ENCODE measurements at regions not wholly inside any gene's neighbourhood (a gene's known extent, or its start where the extent isn't known, plus 50 kb on each side); places are given as distances from the start of the nearest gene placed in this dataset.
A peak's percentile ranks its signal among the peaks of the same experiment; 100 is the strongest.

DNA sequence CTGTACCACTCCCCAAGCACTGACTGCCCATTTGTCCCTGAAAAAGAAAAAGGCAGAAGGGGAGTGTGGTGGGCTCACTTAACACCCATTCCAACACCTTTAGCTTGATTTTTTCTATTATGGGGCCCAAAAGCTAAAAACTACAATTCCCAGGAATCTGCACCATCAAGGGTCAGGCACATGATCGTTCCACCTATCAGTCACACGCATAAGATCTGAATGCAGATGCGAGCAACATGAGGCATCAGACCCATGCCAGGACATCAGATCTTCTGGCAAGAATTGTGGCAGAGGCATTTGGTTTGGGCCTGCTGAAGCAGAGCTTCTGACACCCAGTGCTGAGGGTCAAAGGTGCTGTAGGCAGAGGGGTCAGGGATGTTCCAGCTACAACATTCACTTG, 595.9 kb downstream of the BCOR start:
- TF ChIP-seq NCOA2 (IDR thresholded peaks at IDR 0.05; ENCODE audit: partially characterized antibody in 2 of 2) (no peak), NR2C1 (IDR thresholded peaks at IDR 0.05) (0 out of 2 replicates have a peak, but pooled peaks have one; percentile 28), NR2C1 (tag; IDR thresholded peaks at IDR 0.05) (peak; percentile 60)
- H3K79me2 ChIP-seq (ENCODE audit: control insufficient read depth, insufficient read depth, low read length): no peaks in the 10 kb centered on the region
- H3K9me1 ChIP-seq (ENCODE audit: control insufficient read depth, insufficient read depth, low read length): no peaks in the 10 kb centered on the region
- in situ Hi-C loops (cut with MboI) (no loop called here), intact Hi-C loops (cut with micrococcal nuclease) (no loop called here)
- H3K9me3 ChIP-seq (replicated peaks; ENCODE audit: control insufficient read depth, insufficient read depth, low read depth, low read length): no peaks in the 10 kb centered on the region
- H3K4me1 ChIP-seq (replicated peaks in 1 of 2; ENCODE audit: control insufficient read depth in 2 of 2, insufficient read depth in 2 of 2, low read length in 2 of 2): no peaks in the 10 kb centered on the region; a peak in 1 of 5 replicates
- DNase-seq (ENCODE audit: extremely low read depth in 1 of 4, low spot score in 3 of 4) (no peak), FAIRE-seq (no peak), ATAC-seq (no peak)
- H2AFZ ChIP-seq (ENCODE audit: low read depth, low read length): no peak overlapping the region
- H3K27me3 ChIP-seq (ENCODE audit: control insufficient read depth in 2 of 2, insufficient read depth in 2 of 2, low read length in 2 of 2): no peaks in the 10 kb centered on the region
- no peak overlapping the region for H3K9ac ChIP-seq (ENCODE audit: insufficient read depth in 1 of 2, low read depth in 2 of 2, low read length in 2 of 2)
- no peak overlapping the region for H3K4me2 ChIP-seq (ENCODE audit: insufficient read depth, low read length)
- H3K4me3 ChIP-seq: no peak overlapping the region
- WGBS (ENCODE audit: insufficient coverage, low coverage, missing lambda C conversion rate): 10% methylated on average over 2 of the region's 3 CpGs
- no peaks in the 10 kb centered on the region for H4K20me1 ChIP-seq (replicated peaks; ENCODE audit: control insufficient read depth, insufficient read depth, low read length)
- POLR2A ChIA-PET: no interaction called here
- CTCF ChIA-PET (ENCODE audit: low intra/inter-chr PET ratio): no interaction called here
- H3K36me3 ChIP-seq (ENCODE audit: control insufficient read depth, insufficient read depth, low read length): no peaks in the 10 kb centered on the region
- BruUV-seq (replicated peaks): no TSS peak
- no peak overlapping the region for H3K27ac ChIP-seq (ENCODE audit: extremely low read depth, low read depth, low read length)

GRCh38 chrX:39502486-39502885, 595.3 kb downstream of the BCOR start:
- no peaks in the 10 kb centered on the region for H3K9me1 ChIP-seq (ENCODE audit: control insufficient read depth, insufficient read depth, low read length)
- no peaks in the 10 kb centered on the region for H3K36me3 ChIP-seq (ENCODE audit: control insufficient read depth, insufficient read depth, low read length)
- 14% methylated on average over 3 of the region's 3 CpGs for WGBS (ENCODE audit: insufficient coverage, low coverage, missing lambda C conversion rate)
- no TSS peak for BruUV-seq (replicated peaks)
- no peak overlapping the region for H3K9ac ChIP-seq (ENCODE audit: insufficient read depth in 1 of 2, low read depth in 2 of 2, low read length in 2 of 2)
- no peaks in the 10 kb centered on the region for H3K9me3 ChIP-seq (replicated peaks; ENCODE audit: control insufficient read depth, insufficient read depth, low read depth, low read length)
- no peak overlapping the region for H3K4me3 ChIP-seq
- no peak overlapping the region for H3K27ac ChIP-seq (ENCODE audit: extremely low read depth, low read depth, low read length)
- H3K27me3 ChIP-seq (ENCODE audit: control insufficient read depth in 2 of 2, insufficient read depth in 2 of 2, low read length in 2 of 2): no peaks in the 10 kb centered on the region
- in situ Hi-C loops (cut with MboI): no loop called here
- no peak overlapping the region for H3K4me2 ChIP-seq (ENCODE audit: insufficient read depth, low read length)
- DNase-seq (ENCODE audit: extremely low read depth in 1 of 4, low spot score in 3 of 4) (no peak), FAIRE-seq (no peak), ATAC-seq (no peak)
- ChIA-PET CTCF (ENCODE audit: low intra/inter-chr PET ratio) (no interaction called here), POLR2A (no interaction called here)
- H3K79me2 ChIP-seq (ENCODE audit: control insufficient read depth, insufficient read depth, low read length): no peaks in the 10 kb centered on the region
- no peaks in the 10 kb centered on the region for H4K20me1 ChIP-seq (replicated peaks; ENCODE audit: control insufficient read depth, insufficient read depth, low read length)
- H3K4me1 ChIP-seq (replicated peaks in 1 of 2; ENCODE audit: control insufficient read depth in 2 of 2, insufficient read depth in 2 of 2, low read length in 2 of 2): no peaks in the 10 kb centered on the region; a peak in 1 of 5 replicates
- intact Hi-C loops (cut with micrococcal nuclease): no loop called here
- no peak overlapping the region for H2AFZ ChIP-seq (ENCODE audit: low read depth, low read length)
- TF ChIP-seq RUNX1 (IDR thresholded peaks at IDR 0.05; ENCODE audit: low read depth) (no peak), CBFB (CRISPR knock-in tag; IDR thresholded peaks at IDR 0.05) (no peak), IRF2 (CRISPR knock-in tag; IDR thresholded peaks at IDR 0.05) (no peak), HES1 (IDR thresholded peaks at IDR 0.05; ENCODE audit: low read depth) (no peak), ZNF561 (CRISPR knock-in tag; conservative IDR thresholded peaks at IDR 0.05) (no peak), ZFPM2 (CRISPR knock-in tag; IDR thresholded peaks at IDR 0.05) (no peak)
- TF ChIP-seq, protein P1, sequence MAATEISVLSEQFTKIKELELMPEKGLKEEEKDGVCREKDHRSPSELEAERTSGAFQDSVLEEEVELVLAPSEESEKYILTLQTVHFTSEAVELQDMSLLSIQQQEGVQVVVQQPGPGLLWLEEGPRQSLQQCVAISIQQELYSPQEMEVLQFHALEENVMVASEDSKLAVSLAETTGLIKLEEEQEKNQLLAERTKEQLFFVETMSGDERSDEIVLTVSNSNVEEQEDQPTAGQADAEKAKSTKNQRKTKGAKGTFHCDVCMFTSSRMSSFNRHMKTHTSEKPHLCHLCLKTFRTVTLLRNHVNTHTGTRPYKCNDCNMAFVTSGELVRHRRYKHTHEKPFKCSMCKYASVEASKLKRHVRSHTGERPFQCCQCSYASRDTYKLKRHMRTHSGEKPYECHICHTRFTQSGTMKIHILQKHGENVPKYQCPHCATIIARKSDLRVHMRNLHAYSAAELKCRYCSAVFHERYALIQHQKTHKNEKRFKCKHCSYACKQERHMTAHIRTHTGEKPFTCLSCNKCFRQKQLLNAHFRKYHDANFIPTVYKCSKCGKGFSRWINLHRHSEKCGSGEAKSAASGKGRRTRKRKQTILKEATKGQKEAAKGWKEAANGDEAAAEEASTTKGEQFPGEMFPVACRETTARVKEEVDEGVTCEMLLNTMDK (IDR thresholded peaks at IDR 0.05; ENCODE audit: borderline replicate concordance, insufficient read depth, low read depth, low read length, poor library complexity, severe bottlenecking): no peak
- TF ChIP-seq, protein P2, sequence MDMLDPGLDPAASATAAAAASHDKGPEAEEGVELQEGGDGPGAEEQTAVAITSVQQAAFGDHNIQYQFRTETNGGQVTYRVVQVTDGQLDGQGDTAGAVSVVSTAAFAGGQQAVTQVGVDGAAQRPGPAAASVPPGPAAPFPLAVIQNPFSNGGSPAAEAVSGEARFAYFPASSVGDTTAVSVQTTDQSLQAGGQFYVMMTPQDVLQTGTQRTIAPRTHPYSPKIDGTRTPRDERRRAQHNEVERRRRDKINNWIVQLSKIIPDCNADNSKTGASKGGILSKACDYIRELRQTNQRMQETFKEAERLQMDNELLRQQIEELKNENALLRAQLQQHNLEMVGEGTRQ (CRISPR knock-in tag; IDR thresholded peaks at IDR 0.05): no peak
- TF ChIP-seq, protein P3, sequence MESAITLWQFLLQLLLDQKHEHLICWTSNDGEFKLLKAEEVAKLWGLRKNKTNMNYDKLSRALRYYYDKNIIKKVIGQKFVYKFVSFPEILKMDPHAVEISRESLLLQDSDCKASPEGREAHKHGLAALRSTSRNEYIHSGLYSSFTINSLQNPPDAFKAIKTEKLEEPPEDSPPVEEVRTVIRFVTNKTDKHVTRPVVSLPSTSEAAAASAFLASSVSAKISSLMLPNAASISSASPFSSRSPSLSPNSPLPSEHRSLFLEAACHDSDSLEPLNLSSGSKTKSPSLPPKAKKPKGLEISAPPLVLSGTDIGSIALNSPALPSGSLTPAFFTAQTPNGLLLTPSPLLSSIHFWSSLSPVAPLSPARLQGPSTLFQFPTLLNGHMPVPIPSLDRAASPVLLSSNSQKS (CRISPR knock-in tag; IDR thresholded peaks at IDR 0.05): no peak
